ENCODE measurements at regions not wholly inside any gene's neighbourhood (a gene's known extent, or its start where the extent isn't known, plus 50 kb on each side); places are given as distances from the start of the nearest gene placed in this dataset.

DNA sequence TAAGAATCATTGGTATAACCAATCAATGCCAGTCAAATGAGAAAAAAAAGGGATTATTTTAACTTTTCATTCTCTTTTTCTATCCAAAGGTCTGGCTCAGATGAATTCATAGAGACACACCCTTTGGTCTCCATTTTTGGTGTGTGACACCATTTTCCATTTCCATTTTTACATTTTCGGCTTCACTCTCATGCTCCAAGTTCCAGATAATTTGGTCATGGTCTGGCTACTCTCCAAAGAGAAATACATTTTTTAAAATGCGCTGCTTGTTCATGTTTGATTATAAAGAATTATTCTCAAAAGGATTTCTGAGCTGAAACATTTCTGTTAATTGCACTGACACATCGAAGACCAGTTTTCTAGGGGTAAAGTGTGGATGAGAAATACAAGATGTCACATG, 51.6 kb upstream of the FIBIN start:
- DNase-seq (ENCODE audit: low spot score) (no peak), ATAC-seq (no peak)
- ChIA-PET POLR2A (no interaction called here), CTCF (no interaction called here)
- no peaks in the 10 kb centered on the region; the same call in 1 of the 2 replicates for H3K36me3 Mint-ChIP-seq
- H3K4me3 Mint-ChIP-seq, result no peak overlapping the region
- H3K27ac Mint-ChIP-seq, result no peak overlapping the region
- H3K4me1 Mint-ChIP-seq, result no peaks in the 10 kb centered on the region; the same call in 1 of the 2 replicates
- no peaks in the 10 kb centered on the region for H3K27me3 Mint-ChIP-seq (ENCODE audit: low read depth)
- H3K9me3 Mint-ChIP-seq, result peaks cover 11% of the 10 kb centered on the region
- TF ChIP-seq, protein P1, sequence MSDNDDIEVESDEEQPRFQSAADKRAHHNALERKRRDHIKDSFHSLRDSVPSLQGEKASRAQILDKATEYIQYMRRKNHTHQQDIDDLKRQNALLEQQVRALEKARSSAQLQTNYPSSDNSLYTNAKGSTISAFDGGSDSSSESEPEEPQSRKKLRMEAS (CRISPR knock-in tag; IDR thresholded peaks at IDR 0.05), result no peak
- TF ChIP-seq, protein P2, sequence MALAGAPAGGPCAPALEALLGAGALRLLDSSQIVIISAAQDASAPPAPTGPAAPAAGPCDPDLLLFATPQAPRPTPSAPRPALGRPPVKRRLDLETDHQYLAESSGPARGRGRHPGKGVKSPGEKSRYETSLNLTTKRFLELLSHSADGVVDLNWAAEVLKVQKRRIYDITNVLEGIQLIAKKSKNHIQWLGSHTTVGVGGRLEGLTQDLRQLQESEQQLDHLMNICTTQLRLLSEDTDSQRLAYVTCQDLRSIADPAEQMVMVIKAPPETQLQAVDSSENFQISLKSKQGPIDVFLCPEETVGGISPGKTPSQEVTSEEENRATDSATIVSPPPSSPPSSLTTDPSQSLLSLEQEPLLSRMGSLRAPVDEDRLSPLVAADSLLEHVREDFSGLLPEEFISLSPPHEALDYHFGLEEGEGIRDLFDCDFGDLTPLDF (CRISPR knock-in tag; IDR thresholded peaks at IDR 0.05), result no peak
- TF ChIP-seq OVOL2 (CRISPR knock-in tag; IDR thresholded peaks at IDR 0.05; ENCODE audit: borderline replicate concordance) (no peak), CREM (CRISPR knock-in tag; IDR thresholded peaks at IDR 0.05) (no peak), ZNF219 (CRISPR knock-in tag; IDR thresholded peaks at IDR 0.05; ENCODE audit: borderline replicate concordance) (no peak), IRF2 (CRISPR knock-in tag; IDR thresholded peaks at IDR 0.05; ENCODE audit: borderline replicate concordance, low read depth) (no peak), TEAD1 (CRISPR knock-in tag; IDR thresholded peaks at IDR 0.05) (no peak), ELF4 (CRISPR knock-in tag; IDR thresholded peaks at IDR 0.05; ENCODE audit: low read depth) (no peak), MXD4 (CRISPR knock-in tag; IDR thresholded peaks at IDR 0.05; ENCODE audit: borderline replicate concordance) (no peak)
- TF ChIP-seq, protein P3, sequence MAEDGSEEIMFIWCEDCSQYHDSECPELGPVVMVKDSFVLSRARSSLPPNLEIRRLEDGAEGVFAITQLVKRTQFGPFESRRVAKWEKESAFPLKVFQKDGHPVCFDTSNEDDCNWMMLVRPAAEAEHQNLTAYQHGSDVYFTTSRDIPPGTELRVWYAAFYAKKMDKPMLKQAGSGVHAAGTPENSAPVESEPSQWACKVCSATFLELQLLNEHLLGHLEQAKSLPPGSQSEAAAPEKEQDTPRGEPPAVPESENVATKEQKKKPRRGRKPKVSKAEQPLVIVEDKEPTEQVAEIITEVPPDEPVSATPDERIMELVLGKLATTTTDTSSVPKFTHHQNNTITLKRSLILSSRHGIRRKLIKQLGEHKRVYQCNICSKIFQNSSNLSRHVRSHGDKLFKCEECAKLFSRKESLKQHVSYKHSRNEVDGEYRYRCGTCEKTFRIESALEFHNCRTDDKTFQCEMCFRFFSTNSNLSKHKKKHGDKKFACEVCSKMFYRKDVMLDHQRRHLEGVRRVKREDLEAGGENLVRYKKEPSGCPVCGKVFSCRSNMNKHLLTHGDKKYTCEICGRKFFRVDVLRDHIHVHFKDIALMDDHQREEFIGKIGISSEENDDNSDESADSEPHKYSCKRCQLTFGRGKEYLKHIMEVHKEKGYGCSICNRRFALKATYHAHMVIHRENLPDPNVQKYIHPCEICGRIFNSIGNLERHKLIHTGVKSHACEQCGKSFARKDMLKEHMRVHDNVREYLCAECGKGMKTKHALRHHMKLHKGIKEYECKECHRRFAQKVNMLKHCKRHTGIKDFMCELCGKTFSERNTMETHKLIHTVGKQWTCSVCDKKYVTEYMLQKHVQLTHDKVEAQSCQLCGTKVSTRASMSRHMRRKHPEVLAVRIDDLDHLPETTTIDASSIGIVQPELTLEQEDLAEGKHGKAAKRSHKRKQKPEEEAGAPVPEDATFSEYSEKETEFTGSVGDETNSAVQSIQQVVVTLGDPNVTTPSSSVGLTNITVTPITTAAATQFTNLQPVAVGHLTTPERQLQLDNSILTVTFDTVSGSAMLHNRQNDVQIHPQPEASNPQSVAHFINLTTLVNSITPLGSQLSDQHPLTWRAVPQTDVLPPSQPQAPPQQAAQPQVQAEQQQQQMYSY (CRISPR knock-in tag; IDR thresholded peaks at IDR 0.05), result no peak
- TF ChIP-seq, protein P4, sequence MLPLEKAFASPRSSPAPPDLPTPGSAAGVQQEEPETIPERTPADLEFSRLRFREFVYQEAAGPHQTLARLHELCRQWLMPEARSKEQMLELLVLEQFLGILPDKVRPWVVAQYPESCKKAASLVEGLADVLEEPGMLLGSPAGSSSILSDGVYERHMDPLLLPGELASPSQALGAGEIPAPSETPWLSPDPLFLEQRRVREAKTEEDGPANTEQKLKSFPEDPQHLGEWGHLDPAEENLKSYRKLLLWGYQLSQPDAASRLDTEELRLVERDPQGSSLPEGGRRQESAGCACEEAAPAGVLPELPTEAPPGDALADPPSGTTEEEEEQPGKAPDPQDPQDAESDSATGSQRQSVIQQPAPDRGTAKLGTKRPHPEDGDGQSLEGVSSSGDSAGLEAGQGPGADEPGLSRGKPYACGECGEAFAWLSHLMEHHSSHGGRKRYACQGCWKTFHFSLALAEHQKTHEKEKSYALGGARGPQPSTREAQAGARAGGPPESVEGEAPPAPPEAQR (CRISPR knock-in tag; IDR thresholded peaks at IDR 0.05), result no peak
- TF ChIP-seq, protein P5, sequence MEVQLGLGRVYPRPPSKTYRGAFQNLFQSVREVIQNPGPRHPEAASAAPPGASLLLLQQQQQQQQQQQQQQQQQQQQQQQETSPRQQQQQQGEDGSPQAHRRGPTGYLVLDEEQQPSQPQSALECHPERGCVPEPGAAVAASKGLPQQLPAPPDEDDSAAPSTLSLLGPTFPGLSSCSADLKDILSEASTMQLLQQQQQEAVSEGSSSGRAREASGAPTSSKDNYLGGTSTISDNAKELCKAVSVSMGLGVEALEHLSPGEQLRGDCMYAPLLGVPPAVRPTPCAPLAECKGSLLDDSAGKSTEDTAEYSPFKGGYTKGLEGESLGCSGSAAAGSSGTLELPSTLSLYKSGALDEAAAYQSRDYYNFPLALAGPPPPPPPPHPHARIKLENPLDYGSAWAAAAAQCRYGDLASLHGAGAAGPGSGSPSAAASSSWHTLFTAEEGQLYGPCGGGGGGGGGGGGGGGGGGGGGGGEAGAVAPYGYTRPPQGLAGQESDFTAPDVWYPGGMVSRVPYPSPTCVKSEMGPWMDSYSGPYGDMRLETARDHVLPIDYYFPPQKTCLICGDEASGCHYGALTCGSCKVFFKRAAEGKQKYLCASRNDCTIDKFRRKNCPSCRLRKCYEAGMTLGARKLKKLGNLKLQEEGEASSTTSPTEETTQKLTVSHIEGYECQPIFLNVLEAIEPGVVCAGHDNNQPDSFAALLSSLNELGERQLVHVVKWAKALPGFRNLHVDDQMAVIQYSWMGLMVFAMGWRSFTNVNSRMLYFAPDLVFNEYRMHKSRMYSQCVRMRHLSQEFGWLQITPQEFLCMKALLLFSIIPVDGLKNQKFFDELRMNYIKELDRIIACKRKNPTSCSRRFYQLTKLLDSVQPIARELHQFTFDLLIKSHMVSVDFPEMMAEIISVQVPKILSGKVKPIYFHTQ (CRISPR knock-in tag; IDR thresholded peaks at IDR 0.05), result no peak
- TF ChIP-seq, protein P6, sequence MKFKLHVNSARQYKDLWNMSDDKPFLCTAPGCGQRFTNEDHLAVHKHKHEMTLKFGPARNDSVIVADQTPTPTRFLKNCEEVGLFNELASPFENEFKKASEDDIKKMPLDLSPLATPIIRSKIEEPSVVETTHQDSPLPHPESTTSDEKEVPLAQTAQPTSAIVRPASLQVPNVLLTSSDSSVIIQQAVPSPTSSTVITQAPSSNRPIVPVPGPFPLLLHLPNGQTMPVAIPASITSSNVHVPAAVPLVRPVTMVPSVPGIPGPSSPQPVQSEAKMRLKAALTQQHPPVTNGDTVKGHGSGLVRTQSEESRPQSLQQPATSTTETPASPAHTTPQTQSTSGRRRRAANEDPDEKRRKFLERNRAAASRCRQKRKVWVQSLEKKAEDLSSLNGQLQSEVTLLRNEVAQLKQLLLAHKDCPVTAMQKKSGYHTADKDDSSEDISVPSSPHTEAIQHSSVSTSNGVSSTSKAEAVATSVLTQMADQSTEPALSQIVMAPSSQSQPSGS (CRISPR knock-in tag; IDR thresholded peaks at IDR 0.05; ENCODE audit: borderline replicate concordance, low read depth), result no peak
- TF ChIP-seq, protein P7, sequence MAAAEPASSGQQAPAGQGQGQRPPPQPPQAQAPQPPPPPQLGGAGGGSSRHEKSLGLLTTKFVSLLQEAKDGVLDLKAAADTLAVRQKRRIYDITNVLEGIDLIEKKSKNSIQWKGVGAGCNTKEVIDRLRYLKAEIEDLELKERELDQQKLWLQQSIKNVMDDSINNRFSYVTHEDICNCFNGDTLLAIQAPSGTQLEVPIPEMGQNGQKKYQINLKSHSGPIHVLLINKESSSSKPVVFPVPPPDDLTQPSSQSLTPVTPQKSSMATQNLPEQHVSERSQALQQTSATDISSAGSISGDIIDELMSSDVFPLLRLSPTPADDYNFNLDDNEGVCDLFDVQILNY (CRISPR knock-in tag; IDR thresholded peaks at IDR 0.05), result no peak
- TF ChIP-seq, protein P8, sequence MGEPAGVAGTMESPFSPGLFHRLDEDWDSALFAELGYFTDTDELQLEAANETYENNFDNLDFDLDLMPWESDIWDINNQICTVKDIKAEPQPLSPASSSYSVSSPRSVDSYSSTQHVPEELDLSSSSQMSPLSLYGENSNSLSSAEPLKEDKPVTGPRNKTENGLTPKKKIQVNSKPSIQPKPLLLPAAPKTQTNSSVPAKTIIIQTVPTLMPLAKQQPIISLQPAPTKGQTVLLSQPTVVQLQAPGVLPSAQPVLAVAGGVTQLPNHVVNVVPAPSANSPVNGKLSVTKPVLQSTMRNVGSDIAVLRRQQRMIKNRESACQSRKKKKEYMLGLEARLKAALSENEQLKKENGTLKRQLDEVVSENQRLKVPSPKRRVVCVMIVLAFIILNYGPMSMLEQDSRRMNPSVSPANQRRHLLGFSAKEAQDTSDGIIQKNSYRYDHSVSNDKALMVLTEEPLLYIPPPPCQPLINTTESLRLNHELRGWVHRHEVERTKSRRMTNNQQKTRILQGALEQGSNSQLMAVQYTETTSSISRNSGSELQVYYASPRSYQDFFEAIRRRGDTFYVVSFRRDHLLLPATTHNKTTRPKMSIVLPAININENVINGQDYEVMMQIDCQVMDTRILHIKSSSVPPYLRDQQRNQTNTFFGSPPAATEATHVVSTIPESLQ (CRISPR knock-in tag; IDR thresholded peaks at IDR 0.05), result no peak

Measured in WTC11 (cell line).